Activated CD4-positive, CD25-positive, alpha-beta regulatory T cell treated with anti-CD3 and anti-CD28 coated beads, Interleukin-2, amount 50 U/mL, for 16 hours (primary cell): ENCODE measurements at regions not wholly inside any gene's neighbourhood (a gene's known extent, or its start where the extent isn't known, plus 50 kb on each side); places are given as distances from the start of the nearest gene placed in this dataset.
"Not testable (repeated sequence)": the region's sequence is repeated elsewhere in the genome, so short reads cannot be mapped to it uniquely, and the experiment has no call there.

Experiments used
- DNase-seq: peaks from one replicate; pipeline ENCODE4 v3.0.0-alpha.2; 2020; ENCODE audit warnings: low read depth, low spot score

- not testable (repeated sequence) for DNase-seq
These were observed 1376.4 kb upstream of the DEFB115 start for GRCh38 chr20:29881107-29881506.

- DNase-seq, result not testable (repeated sequence)
These were observed 1373.8 kb upstream of the DEFB115 start for GRCh38 chr20:29883514-29884219.

- not testable (repeated sequence) for DNase-seq
These were observed 1373.1 kb upstream of the DEFB115 start for GRCh38 chr20:29884322-29884721.

- DNase-seq, result not testable (repeated sequence)
These were observed 1371.9 kb upstream of the DEFB115 start for GRCh38 chr20:29885282-29886185.

GRCh38 chr20:29891555-29891954 is 1365.9 kb upstream of the DEFB115 start:
- not testable (repeated sequence) for DNase-seq
